Lower leg skin (tissue), 4 donors: ENCODE measurements at regions not wholly inside any gene's neighbourhood (a gene's known extent, or its start where the extent isn't known, plus 50 kb on each side); places are given as distances from the start of the nearest gene placed in this dataset.

Experiments used
- DNase-seq, 2 donors: peaks; one replicate each; pipeline ENCODE4 v3.0.0-alpha.2; 2019; ENCODE audit warnings: low spot score in 2 of 2
- H3K4me3 ChIP-seq: fragments of 200-600 bp; sonication (generic); 2 replicates; pipeline ENCODE4 v1.5.1; 2017; ENCODE audit warnings: mild to moderate bottlenecking, low read depth; ENCODE audit not compliant: poor library complexity, severe bottlenecking
- POLR2A ChIP-seq, 2 donors: fragments of 450-650 bp; IDR thresholded peaks; one replicate each; pipeline ENCODE4 v1.6.1; 2016 to 2017; ENCODE audit warnings: antibody characterized with exemption in 2 of 2, mild to moderate bottlenecking in 1 of 2, moderate library complexity in 1 of 2
- WGBS, 2 donors: methylation state at CpG; one replicate each; pipeline ENCODE4 v1.1.5; 2018; 5-methylcytosine and 5-hydroxymethylcytosine counted together
- intact Hi-C: fragments of 100-400 bp; cut with DNase I; formaldehyde crosslinking; loops from one replicate; pipeline ENCODE4 v1.15.0; 2023; ENCODE audit warnings: low total_unique reads
- TF ChIP-seq, protein P1 (sequence below), 3 donors: fragments of 450-650 bp; IDR thresholded peaks; one replicate each; pipeline ENCODE4 v1.5.1; 2016; ENCODE audit warnings: antibody characterized with exemption in 3 of 3, mild to moderate bottlenecking in 3 of 3, moderate library complexity in 2 of 3

DNA sequence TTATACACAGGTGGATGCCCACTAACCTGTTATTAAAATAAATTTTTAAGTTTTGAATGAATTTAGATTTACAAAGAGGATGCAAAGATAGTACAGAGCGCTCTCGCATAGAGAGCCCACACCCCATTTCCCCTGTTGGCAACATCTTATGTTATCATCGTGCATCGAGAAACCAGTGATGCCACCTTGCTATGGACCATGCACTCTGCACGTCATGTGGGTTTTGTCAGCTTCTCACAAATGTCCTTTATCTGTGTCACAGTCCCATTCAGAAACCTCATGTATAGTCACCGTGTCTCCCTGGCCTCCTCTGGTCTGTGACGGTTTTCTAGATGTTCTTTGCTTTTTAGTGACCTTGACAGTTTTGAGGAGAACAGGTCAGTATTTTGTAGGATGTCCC lies 60.0 kb downstream of the ING1 start:
- WGBS, 2 donors, result 93 to 97% methylated on average over 7 of the region's 7 CpGs
- TF ChIP-seq, protein P1, sequence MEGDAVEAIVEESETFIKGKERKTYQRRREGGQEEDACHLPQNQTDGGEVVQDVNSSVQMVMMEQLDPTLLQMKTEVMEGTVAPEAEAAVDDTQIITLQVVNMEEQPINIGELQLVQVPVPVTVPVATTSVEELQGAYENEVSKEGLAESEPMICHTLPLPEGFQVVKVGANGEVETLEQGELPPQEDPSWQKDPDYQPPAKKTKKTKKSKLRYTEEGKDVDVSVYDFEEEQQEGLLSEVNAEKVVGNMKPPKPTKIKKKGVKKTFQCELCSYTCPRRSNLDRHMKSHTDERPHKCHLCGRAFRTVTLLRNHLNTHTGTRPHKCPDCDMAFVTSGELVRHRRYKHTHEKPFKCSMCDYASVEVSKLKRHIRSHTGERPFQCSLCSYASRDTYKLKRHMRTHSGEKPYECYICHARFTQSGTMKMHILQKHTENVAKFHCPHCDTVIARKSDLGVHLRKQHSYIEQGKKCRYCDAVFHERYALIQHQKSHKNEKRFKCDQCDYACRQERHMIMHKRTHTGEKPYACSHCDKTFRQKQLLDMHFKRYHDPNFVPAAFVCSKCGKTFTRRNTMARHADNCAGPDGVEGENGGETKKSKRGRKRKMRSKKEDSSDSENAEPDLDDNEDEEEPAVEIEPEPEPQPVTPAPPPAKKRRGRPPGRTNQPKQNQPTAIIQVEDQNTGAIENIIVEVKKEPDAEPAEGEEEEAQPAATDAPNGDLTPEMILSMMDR (IDR thresholded peaks at IDR 0.05), result no peak
- TF ChIP-seq POLR2A (IDR thresholded peaks at IDR 0.05), result no peak
- intact Hi-C loops, result no loop called here
- no peak for DNase-seq
- H3K4me3 ChIP-seq, result no peak overlapping the region

- intact Hi-C loops, result no loop called here
- 94 to 100% methylated on average over 1 of the region's 1 CpG for WGBS, 2 donors
- TF ChIP-seq, protein P1 (IDR thresholded peaks at IDR 0.05), result no peak
- TF ChIP-seq POLR2A (IDR thresholded peaks at IDR 0.05), result no peak
- no peak overlapping the region for H3K4me3 ChIP-seq
- DNase-seq, result no peak
Observed at GRCh38 chr13:110774051-110774450, 60.6 kb downstream of the ING1 start.

GRCh38 chr13:110774490-110774889 lies 61.0 kb downstream of the ING1 start:
- TF ChIP-seq POLR2A (IDR thresholded peaks at IDR 0.05), result no peak
- TF ChIP-seq, protein P1 (IDR thresholded peaks at IDR 0.05), result no peak
- DNase-seq, result no peak
- 94 to 99% methylated on average over 6 of the region's 6 CpGs for WGBS, 2 donors
- intact Hi-C loops, result no loop called here
- H3K4me3 ChIP-seq, result no peak overlapping the region

DNA sequence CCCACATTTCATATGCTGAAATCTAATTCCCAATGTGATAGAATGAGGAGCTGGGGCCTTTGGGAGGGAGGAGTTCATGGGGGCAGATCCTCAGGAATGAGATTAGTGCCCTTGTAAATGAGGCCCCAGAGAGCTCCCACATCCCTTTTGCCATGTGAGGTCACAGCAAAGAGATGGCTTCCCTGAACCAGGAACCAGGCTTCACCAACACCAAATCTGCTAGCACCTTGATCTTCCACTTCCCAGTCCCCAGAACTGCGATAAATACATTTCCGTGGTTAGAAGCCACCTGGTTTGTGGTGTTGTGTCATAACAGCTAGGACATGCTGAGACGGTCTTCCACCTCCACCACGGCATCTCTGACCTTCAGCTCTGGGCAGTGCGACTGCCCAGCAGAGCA lies 62.1 kb downstream of the ING1 start:
- no peak overlapping the region for H3K4me3 ChIP-seq
- intact Hi-C loops, result no loop called here
- no peak for DNase-seq
- TF ChIP-seq, protein P1 (IDR thresholded peaks at IDR 0.05), result no peak
- TF ChIP-seq POLR2A (IDR thresholded peaks at IDR 0.05), result no peak
- 78 to 86% methylated on average over 5 of the region's 5 CpGs for WGBS, 2 donors

GRCh38 chr13:110777251-110777820 lies 63.8 kb downstream of the ING1 start:
- no peak overlapping the region for H3K4me3 ChIP-seq
- 82 to 84% methylated on average over 3 of the region's 3 CpGs for WGBS, 2 donors
- no peak for DNase-seq
- TF ChIP-seq, protein P1 (IDR thresholded peaks at IDR 0.05), result no peak
- intact Hi-C loops, result no loop called here

DNA sequence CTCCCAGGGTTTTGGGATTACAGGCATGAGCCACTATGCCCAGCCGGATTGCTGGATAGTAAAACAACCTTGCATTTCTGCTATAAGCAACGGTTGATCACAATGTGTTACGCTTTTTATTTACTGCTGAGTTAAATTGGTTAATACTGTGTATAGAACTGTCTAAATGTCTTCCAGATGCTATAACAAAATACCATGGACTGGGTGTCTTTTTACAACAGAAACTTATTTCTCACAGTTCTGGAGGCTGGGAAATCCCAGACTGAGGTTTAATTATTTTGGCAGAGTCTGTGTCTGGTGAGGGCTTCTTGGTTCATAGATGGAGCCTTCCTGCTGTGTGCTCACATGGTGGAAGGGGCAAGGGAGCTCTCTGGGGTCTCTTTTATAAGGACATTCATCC lies 65.5 kb downstream of the ING1 start:
- TF ChIP-seq POLR2A (IDR thresholded peaks at IDR 0.05), result no peak
- TF ChIP-seq, protein P1 (IDR thresholded peaks at IDR 0.05), result no peak
- WGBS, 2 donors, result 80 to 85% methylated on average over 3 of the region's 3 CpGs
- intact Hi-C loops, result no loop called here
- H3K4me3 ChIP-seq, result no peak overlapping the region
- DNase-seq, result no peak
